ENCODE measurements at regions not wholly inside any gene's neighbourhood (a gene's known extent, or its start where the extent isn't known, plus 50 kb on each side); places are given as distances from the start of the nearest gene placed in this dataset.
"Not testable (repeated sequence)": the region's sequence is repeated elsewhere in the genome, so short reads cannot be mapped to it uniquely, and the experiment has no call there.

- DNase-seq: no peak
These were observed 110.2 kb upstream of the SPIN1 start for GRCh38 chr9:88278036-88278435.

GRCh38 chr9:88274078-88274477 lies 114.2 kb upstream of the SPIN1 start:
- DNase-seq: no peak

- DNase-seq: no peak
These were observed 115.3 kb upstream of the SPIN1 start for GRCh38 chr9:88272986-88273385.

- no peak for DNase-seq
These were observed 117.8 kb upstream of the SPIN1 start for GRCh38 chr9:88270413-88270812.

- no peak for DNase-seq
These were observed 119.4 kb upstream of the SPIN1 start for GRCh38 chr9:88268886-88269285.

GRCh38 chr9:88267283-88267682 lies 121.0 kb upstream of the SPIN1 start:
- no peak for DNase-seq

GRCh38 chr9:88266416-88266815 lies 121.8 kb upstream of the SPIN1 start:
- no peak for DNase-seq

GRCh38 chr9:88259001-88259400 lies 120.7 kb upstream of the SPATA31C2 start:
- DNase-seq: no peak

- no peak for DNase-seq
These were observed 120.3 kb upstream of the SPATA31C2 start for GRCh38 chr9:88258601-88259000.

GRCh38 chr9:88258024-88258423 lies 119.7 kb upstream of the SPATA31C2 start:
- DNase-seq: no peak

GRCh38 chr9:88256216-88256615 lies 117.9 kb upstream of the SPATA31C2 start:
- no peak for DNase-seq

GRCh38 chr9:88255806-88256205 lies 117.5 kb upstream of the SPATA31C2 start:
- not testable (repeated sequence) for DNase-seq

- DNase-seq: no peak
These were observed 113.6 kb upstream of the SPATA31C2 start for GRCh38 chr9:88251903-88252302.

- no peak for DNase-seq
These were observed 105.5 kb upstream of the SPATA31C2 start for GRCh38 chr9:88243736-88244135.

- no peak for DNase-seq
These were observed 104.6 kb upstream of the SPATA31C2 start for GRCh38 chr9:88242879-88243278.

GRCh38 chr9:88237991-88238571 lies 99.8 kb upstream of the SPATA31C2 start:
- no peak for DNase-seq

- DNase-seq: no peak
These were observed 99.2 kb upstream of the SPATA31C2 start for GRCh38 chr9:88237479-88237961.

GRCh38 chr9:88236511-88237478 lies 98.5 kb upstream of the SPATA31C2 start:
- no peak for DNase-seq

GRCh38 chr9:88235615-88236014 lies 97.3 kb upstream of the SPATA31C2 start:
- no peak for DNase-seq

- DNase-seq: no peak
These were observed 95.8 kb upstream of the SPATA31C2 start for GRCh38 chr9:88234114-88234513.

GRCh38 chr9:88233091-88233490 lies 94.8 kb upstream of the SPATA31C2 start:
- no peak for DNase-seq

GRCh38 chr9:88230612-88231011 lies 92.3 kb upstream of the SPATA31C2 start:
- no peak for DNase-seq

- DNase-seq: no peak
These were observed 91.2 kb upstream of the SPATA31C2 start for GRCh38 chr9:88229434-88229833.

GRCh38 chr9:88224938-88225337 lies 86.7 kb upstream of the SPATA31C2 start:
- DNase-seq: no peak
